NCI-H2171 treated with DMSO at 0.1 percent for 48 hours (cell line): ENCODE measurements at regions not wholly inside any gene's neighbourhood (a gene's known extent, or its start where the extent isn't known, plus 50 kb on each side); places are given as distances from the start of the nearest gene placed in this dataset.

Experiments
- DNase-seq: peaks from one replicate; lab custom pipeline; 2025; lab: John Stamatoyannopoulos, UW

GRCh38 chr11:56932572-56933220 lies 56.0 kb upstream of the OR5AK2 start:
- peak; percentile 12 for DNase-seq

- no peak for DNase-seq
These were observed 65.6 kb upstream of the OR5AK2 start for GRCh38 chr11:56923116-56923515.

- no peak for DNase-seq
These were observed 66.3 kb upstream of the OR5AK2 start for GRCh38 chr11:56922421-56922820.

- DNase-seq: no peak
These were observed 70.9 kb upstream of the OR5AK2 start for GRCh38 chr11:56917708-56918400.

- DNase-seq: no peak
These were observed 72.1 kb upstream of the OR5AK2 start for GRCh38 chr11:56916587-56916986.

GRCh38 chr11:56916162-56916561 lies 72.6 kb upstream of the OR5AK2 start:
- no peak for DNase-seq

- no peak for DNase-seq
These were observed 77.4 kb upstream of the OR5AK2 start for GRCh38 chr11:56911312-56911711.

- no peak for DNase-seq
These were observed 77.9 kb upstream of the OR5AK2 start for GRCh38 chr11:56910785-56911184.

GRCh38 chr11:56910046-56910773 lies 78.5 kb upstream of the OR5AK2 start:
- no peak for DNase-seq

GRCh38 chr11:56909563-56909962 lies 79.2 kb upstream of the OR5AK2 start:
- no peak for DNase-seq

GRCh38 chr11:56909080-56909479 lies 79.6 kb upstream of the OR5AK2 start:
- DNase-seq: no peak

- DNase-seq: no peak
These were observed 82.0 kb upstream of the OR5AK2 start for GRCh38 chr11:56906683-56907148.

GRCh38 chr11:56905936-56906335 lies 82.8 kb upstream of the OR5AK2 start:
- no peak for DNase-seq

GRCh38 chr11:56905442-56905841 lies 83.3 kb upstream of the OR5AK2 start:
- DNase-seq: no peak

GRCh38 chr11:56898856-56899255 lies 89.9 kb upstream of the OR5AK2 start:
- no peak for DNase-seq

- no peak for DNase-seq
These were observed 98.0 kb upstream of the OR5AK2 start for GRCh38 chr11:56890584-56891305.

- DNase-seq: no peak
These were observed 98.7 kb upstream of the OR5AK2 start for GRCh38 chr11:56889986-56890385.

- no peak for DNase-seq
These were observed 100.8 kb upstream of the OR5AK2 start for GRCh38 chr11:56887940-56888339.

- DNase-seq: no peak
These were observed 102.3 kb upstream of the OR5AK2 start for GRCh38 chr11:56886455-56886854.

- DNase-seq: no peak
These were observed 102.9 kb upstream of the OR5AK2 start for GRCh38 chr11:56885854-56886253.

- no peak for DNase-seq
These were observed 103.5 kb upstream of the OR5AK2 start for GRCh38 chr11:56885177-56885576.

- DNase-seq: no peak
These were observed 105.2 kb upstream of the OR5AK2 start for GRCh38 chr11:56883371-56883987.
